Astrocyte of the spinal cord (primary cell): ENCODE measurements at regions not wholly inside any gene's neighbourhood (a gene's known extent, or its start where the extent isn't known, plus 50 kb on each side); places are given as distances from the start of the nearest gene placed in this dataset.

ENCODE experiments used
- DNase-seq: peaks from one replicate; pipeline ENCODE4 v3.0.0; 2011; ENCODE audit warnings: low read depth, low spot score
- H3K4me3 ChIP-seq: 2 replicates; pipeline ENCODE4 v1.5.1; 2011; ENCODE audit warnings: low read depth, mild to moderate bottlenecking, low read length, moderate library complexity
- CTCF ChIP-seq: IDR thresholded peaks from 2 replicates; pipeline ENCODE4 v1.5.1; 2012; ENCODE audit warnings: low read depth, mild to moderate bottlenecking, low read length, inconsistent platforms
- in situ Hi-C: cut with HindIII; loops from 2 replicates; pipeline ENCODE4 v1.10.0; 2017; ENCODE audit warnings: low sequenced_read_pairs

GRCh38 chr4:28469886-28470285, 1609.2 kb downstream of the STIM2 start:
- no peak for TF ChIP-seq CTCF
- no peak overlapping the region for H3K4me3 ChIP-seq
- in situ Hi-C loops = no loop called here
- peak; percentile 10 for DNase-seq

- no peak for TF ChIP-seq CTCF
- H3K4me3 ChIP-seq = no peak overlapping the region
- DNase-seq = no peak
- in situ Hi-C loops = no loop called here
Measured at GRCh38 chr4:28475381-28475780, 1614.7 kb downstream of the STIM2 start.

GRCh38 chr4:28479666-28480065, 1619.0 kb downstream of the STIM2 start:
- in situ Hi-C loops = no loop called here
- DNase-seq = no peak
- no peak for TF ChIP-seq CTCF
- H3K4me3 ChIP-seq = no peak overlapping the region

GRCh38 chr4:28481565-28481964, 1620.9 kb downstream of the STIM2 start:
- no peak overlapping the region for H3K4me3 ChIP-seq
- no peak for TF ChIP-seq CTCF
- in situ Hi-C loops = no loop called here
- DNase-seq = no peak

- H3K4me3 ChIP-seq = no peak overlapping the region
- in situ Hi-C loops = no loop called here
- TF ChIP-seq CTCF = no peak
- DNase-seq = no peak
Measured at GRCh38 chr4:28482580-28483270, 1622.1 kb downstream of the STIM2 start.

GRCh38 chr4:28488021-28488420, 1627.4 kb downstream of the STIM2 start:
- no peak overlapping the region for H3K4me3 ChIP-seq
- in situ Hi-C loops = no loop called here
- no peak for DNase-seq
- TF ChIP-seq CTCF = no peak

- in situ Hi-C loops = no loop called here
- no peak for TF ChIP-seq CTCF
- no peak for DNase-seq
- H3K4me3 ChIP-seq = no peak overlapping the region
Measured at GRCh38 chr4:28490669-28491068, 1630.0 kb downstream of the STIM2 start.
